ENCODE measurements at regions not wholly inside any gene's neighbourhood (a gene's known extent, or its start where the extent isn't known, plus 50 kb on each side); places are given as distances from the start of the nearest gene placed in this dataset.

GRCh38 chr1:4871373-4871772 is 217.0 kb downstream of the AJAP1 start:
- no peak for ATAC-seq (replicated peaks)
- H3K36me3 Mint-ChIP-seq (ENCODE audit: low read depth), result no peaks in the 10 kb centered on the region
- H3K4me1 Mint-ChIP-seq, result no peaks in the 10 kb centered on the region
- peaks cover 23% of the 10 kb centered on the region for H3K27me3 Mint-ChIP-seq
- H3K9me3 Mint-ChIP-seq, result no peaks in the 10 kb centered on the region
- H3K27ac Mint-ChIP-seq, result no peak overlapping the region
- H3K4me3 Mint-ChIP-seq, result no peak overlapping the region

- no peaks in the 10 kb centered on the region for H3K36me3 Mint-ChIP-seq (ENCODE audit: low read depth)
- no peak overlapping the region for H3K4me3 Mint-ChIP-seq
- no peaks in the 10 kb centered on the region for H3K4me1 Mint-ChIP-seq
- no peak overlapping the region for H3K27ac Mint-ChIP-seq
- H3K27me3 Mint-ChIP-seq, result peaks cover 30% of the 10 kb centered on the region
- H3K9me3 Mint-ChIP-seq, result peaks cover 6% of the 10 kb centered on the region
- ATAC-seq (replicated peaks), result no peak
These were observed 214.1 kb downstream of the AJAP1 start for GRCh38 chr1:4868521-4868920.

GRCh38 chr1:4856396-4856795 is 202.0 kb downstream of the AJAP1 start:
- H3K27ac Mint-ChIP-seq, result no peak overlapping the region
- H3K27me3 Mint-ChIP-seq, result no peaks in the 10 kb centered on the region
- H3K4me3 Mint-ChIP-seq, result no peak overlapping the region
- ATAC-seq (replicated peaks), result no peak
- H3K36me3 Mint-ChIP-seq (ENCODE audit: low read depth), result no peaks in the 10 kb centered on the region
- no peaks in the 10 kb centered on the region for H3K4me1 Mint-ChIP-seq
- H3K9me3 Mint-ChIP-seq, result no peaks in the 10 kb centered on the region

- Mint-ChIP-seq H3K4me1 (no peaks in the 10 kb centered on the region), H3K9me3 (no peaks in the 10 kb centered on the region), H3K36me3 (ENCODE audit: low read depth) (no peaks in the 10 kb centered on the region), H3K4me3 (no peak overlapping the region), H3K27ac (no peak overlapping the region), H3K27me3 (peaks cover 1% of the 10 kb centered on the region)
- no peak for ATAC-seq (replicated peaks)
These were observed 200.0 kb downstream of the AJAP1 start for GRCh38 chr1:4854367-4854766.

- Mint-ChIP-seq H3K27ac (no peak overlapping the region), H3K4me1 (no peaks in the 10 kb centered on the region), H3K9me3 (no peaks in the 10 kb centered on the region), H3K4me3 (no peak overlapping the region), H3K36me3 (ENCODE audit: low read depth) (no peaks in the 10 kb centered on the region), H3K27me3 (peaks cover 6% of the 10 kb centered on the region)
- no peak for ATAC-seq (replicated peaks)
These were observed 199.5 kb downstream of the AJAP1 start for GRCh38 chr1:4853904-4854303.

- H3K9me3 Mint-ChIP-seq, result no peaks in the 10 kb centered on the region
- no peak overlapping the region for H3K27ac Mint-ChIP-seq
- H3K27me3 Mint-ChIP-seq, result peaks cover 12% of the 10 kb centered on the region
- no peaks in the 10 kb centered on the region for H3K4me1 Mint-ChIP-seq
- ATAC-seq (replicated peaks), result no peak
- H3K4me3 Mint-ChIP-seq, result no peak overlapping the region
- H3K36me3 Mint-ChIP-seq (ENCODE audit: low read depth), result no peaks in the 10 kb centered on the region
These were observed 197.1 kb downstream of the AJAP1 start for GRCh38 chr1:4851385-4852065.

- H3K27ac Mint-ChIP-seq, result no peak overlapping the region
These were observed 194.0 kb downstream of the AJAP1 start for GRCh38 chr1:4848431-4848830.

GRCh38 chr1:4847711-4848110 is 193.3 kb downstream of the AJAP1 start:
- Mint-ChIP-seq H3K36me3 (ENCODE audit: low read depth) (no peaks in the 10 kb centered on the region), H3K4me1 (no peaks in the 10 kb centered on the region), H3K27ac (no peak overlapping the region), H3K9me3 (no peaks in the 10 kb centered on the region), H3K27me3 (peaks cover 12% of the 10 kb centered on the region), H3K4me3 (no peak overlapping the region)
- no peak for ATAC-seq (replicated peaks)

More at GRCh38 chr1:4848431-4848830, 194.0 kb downstream of the AJAP1 start:
- no peaks in the 10 kb centered on the region for H3K4me1 Mint-ChIP-seq
- no peaks in the 10 kb centered on the region for H3K9me3 Mint-ChIP-seq
- no peak for ATAC-seq (replicated peaks)
- no peak overlapping the region for H3K4me3 Mint-ChIP-seq
- peaks cover 12% of the 10 kb centered on the region for H3K27me3 Mint-ChIP-seq
- H3K36me3 Mint-ChIP-seq (ENCODE audit: low read depth), result no peaks in the 10 kb centered on the region
